HG03103 (cell line): ENCODE measurements at regions not wholly inside any gene's neighbourhood (a gene's known extent, or its start where the extent isn't known, plus 50 kb on each side); places are given as distances from the start of the nearest gene placed in this dataset.

ENCODE experiments used
- ATAC-seq: cut with Tn5 transposase; IDR thresholded peaks from one replicate; pipeline ENCODE4 v1.9.1; 2021; ENCODE audit warnings: low read depth; ENCODE audit not compliant: unreplicated experiment

DNA sequence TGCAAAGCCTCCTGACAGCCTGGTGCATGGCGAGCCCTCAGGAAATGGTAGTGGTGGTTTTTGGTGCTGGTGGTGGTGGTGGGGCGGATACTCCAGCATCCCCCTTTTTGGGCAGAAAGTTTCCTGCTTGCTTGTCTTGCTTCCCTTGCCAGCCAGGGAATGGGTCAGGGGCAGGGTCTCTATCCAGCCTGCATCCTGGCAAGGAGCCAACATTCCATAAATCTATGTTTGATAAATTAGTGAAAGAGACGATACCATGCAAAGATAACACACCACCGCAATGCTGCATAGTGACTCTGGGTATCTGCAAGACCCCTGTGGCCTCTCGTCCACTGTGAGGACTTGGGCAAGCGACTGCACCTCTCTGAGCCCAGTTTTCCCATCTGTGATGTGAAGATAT lies 246.2 kb downstream of the LRFN2 start:
- ATAC-seq = no peak

DNA sequence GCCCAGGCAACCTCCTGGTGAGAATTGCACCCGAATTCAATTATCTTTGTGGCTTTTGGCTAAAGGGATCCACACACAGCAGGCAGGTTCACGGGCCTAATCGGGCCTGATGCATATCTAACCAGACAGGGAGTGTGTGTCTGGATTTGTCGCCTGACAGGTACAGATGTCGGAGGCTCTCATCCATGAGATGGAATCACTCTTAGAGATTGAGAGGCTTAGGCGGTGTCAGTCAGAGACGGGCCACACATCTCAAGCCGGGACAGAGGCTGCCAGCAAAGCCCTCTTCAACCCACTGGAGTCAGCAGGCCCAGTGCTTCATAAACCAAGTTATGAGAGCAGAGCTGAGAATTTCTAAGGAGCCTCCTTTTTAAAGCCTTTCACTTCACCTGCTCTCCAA lies 247.0 kb downstream of the LRFN2 start:
- ATAC-seq = no peak

DNA sequence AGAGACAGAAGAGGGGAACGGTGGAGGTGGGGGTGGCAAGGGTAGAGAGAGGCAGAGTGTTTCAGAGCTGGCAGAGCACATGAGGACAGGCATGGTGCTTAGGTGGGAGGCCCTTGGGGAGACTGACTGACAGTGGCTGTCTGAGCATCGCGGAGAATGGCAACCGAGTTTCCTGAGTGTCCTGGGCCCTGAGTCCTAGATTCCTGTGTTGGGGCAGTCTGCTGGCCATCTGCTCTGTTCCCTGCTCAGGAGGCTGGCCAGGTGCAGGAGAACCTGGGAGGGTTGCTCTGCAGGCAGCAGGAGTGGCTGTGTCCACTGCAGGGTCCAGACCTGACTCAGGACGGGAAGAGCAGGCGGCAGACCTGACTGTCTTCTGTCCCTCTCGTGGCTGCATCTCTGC lies 248.9 kb downstream of the LRFN2 start:
- ATAC-seq = no peak

DNA sequence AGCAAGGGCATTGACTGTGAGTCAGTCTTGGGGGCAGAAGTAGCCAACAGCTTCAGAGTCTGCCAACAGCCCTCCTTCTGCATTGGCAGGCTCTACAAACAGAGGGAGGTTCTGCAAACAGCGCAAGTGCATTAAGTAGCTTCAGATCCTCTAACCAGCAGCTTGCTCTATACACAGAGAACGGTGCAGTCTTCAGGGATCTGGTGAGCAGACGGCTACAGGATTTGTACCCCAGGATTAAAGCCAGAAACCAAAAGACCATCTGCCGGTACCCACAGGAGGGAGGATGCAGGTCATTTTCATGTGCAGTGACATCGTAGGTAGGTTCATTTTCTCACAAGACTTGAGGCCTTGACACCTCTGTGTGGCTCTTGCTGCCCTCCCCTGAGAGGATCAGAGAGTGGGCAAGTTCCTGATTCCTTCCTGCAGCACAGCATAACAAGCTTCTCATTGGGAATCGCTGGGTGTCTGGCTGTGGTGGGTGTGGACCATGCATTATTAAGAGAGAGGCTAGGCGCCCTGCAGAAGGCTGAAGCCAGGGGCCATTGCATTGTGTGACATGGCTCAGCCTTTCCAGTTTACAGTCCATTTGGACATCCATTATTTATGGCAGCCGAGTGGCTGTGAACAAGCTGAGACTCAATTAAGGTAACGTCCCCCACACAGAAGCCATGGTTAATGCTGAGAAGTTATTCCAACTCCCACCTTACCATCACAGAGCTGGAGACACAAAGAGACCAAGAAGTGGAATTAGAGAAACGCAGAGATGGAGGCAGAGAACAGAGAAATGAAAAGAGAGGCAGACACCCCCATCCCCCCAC lies 250.0 kb downstream of the LRFN2 start:
- no peak for ATAC-seq

DNA sequence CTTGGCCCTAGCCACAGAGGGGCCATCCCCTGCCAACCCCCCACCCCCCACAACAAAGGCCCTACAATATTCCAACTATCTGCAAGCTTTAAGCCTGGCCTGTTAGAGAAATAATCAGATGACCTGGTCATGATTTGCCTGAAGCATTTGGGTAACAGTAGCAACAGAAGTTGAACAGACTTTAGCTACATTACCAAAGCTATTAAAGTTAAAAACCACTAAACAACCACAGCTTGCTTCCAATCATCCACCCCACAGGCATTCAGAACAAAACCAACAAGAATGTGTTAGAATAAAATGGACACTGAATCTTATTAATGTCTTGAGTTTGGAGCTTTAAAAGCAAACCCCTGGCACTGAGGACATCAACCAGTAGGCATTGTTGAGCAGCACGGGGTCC lies 250.9 kb downstream of the LRFN2 start:
- ATAC-seq = no peak

DNA sequence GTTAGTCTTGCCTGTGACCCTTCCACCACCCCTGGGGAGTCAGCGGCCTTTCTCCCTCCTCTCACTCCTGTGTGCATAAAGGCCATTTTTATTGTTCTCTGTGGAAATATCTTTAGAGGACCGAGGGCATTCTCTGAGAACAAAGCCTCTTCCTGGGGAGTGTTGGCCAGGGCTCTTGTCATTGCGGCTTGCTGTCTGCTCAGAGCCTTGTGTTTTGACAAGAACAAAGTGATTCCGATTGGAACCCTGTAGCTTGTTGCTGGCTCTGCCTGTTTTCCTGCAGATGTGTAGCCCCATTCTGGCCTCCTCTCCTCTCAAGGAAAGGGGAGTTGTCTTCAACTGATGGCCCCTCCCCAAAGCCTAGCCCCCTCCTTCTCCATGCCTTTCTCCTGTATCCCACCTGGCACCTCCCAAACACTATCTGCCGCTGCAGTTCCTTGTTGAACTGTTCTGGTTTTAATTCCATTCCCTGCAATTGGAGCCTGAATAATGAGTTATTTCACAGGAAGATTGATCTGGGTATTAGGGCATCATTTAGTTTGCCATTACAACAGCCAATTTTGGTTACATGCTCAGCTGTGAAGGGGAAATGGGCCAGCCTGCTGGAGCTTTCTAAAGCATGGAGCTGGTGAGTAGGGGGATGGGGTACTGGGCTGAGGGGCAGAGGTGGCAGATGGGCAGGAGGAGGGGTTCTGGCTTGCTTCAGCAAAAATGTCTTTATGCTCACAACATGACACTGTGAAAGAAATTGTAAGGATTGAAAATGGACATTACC lies 252.5 kb downstream of the LRFN2 start:
- ATAC-seq = no peak

DNA sequence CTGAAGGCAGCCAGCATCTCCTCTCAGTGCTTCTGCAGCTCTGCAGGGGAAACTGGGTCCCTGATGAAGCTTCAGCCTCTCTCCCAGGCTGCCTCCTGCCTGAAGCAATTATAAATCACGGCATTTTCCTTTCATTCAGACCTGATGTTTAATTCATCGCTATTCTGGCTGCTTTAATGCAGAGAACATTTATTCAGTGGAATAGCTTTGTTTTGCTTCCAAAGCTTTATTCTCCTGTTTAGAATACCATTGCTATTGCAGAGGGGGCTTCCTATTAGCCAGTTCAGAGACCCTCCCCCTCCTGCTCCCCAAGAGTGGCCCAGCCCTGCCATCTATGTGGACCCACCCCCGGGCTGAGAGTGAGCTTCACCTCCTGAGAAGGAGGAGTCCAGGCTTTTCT lies 255.6 kb downstream of the LRFN2 start:
- ATAC-seq = no peak

DNA sequence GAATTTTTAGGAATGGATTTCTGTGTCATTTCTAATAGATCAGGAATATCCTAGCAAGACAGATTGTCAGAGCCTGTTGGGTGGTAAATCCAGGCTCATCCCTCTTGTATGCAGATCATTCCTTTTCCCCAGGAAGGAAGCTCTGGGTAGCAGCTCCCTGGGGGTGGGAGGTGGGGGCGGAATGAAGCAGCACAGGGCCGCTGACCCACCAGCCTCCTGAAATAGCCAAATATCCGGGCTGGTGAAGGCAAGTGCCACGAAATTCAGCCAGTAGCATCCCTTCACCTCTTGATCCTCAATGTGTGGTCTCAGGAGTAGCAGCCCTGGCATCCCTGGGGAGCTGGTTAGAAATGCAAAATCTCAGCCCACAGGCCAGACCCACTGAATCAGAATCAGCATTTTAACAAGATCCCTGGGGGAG lies 256.9 kb downstream of the LRFN2 start:
- ATAC-seq = no peak

DNA sequence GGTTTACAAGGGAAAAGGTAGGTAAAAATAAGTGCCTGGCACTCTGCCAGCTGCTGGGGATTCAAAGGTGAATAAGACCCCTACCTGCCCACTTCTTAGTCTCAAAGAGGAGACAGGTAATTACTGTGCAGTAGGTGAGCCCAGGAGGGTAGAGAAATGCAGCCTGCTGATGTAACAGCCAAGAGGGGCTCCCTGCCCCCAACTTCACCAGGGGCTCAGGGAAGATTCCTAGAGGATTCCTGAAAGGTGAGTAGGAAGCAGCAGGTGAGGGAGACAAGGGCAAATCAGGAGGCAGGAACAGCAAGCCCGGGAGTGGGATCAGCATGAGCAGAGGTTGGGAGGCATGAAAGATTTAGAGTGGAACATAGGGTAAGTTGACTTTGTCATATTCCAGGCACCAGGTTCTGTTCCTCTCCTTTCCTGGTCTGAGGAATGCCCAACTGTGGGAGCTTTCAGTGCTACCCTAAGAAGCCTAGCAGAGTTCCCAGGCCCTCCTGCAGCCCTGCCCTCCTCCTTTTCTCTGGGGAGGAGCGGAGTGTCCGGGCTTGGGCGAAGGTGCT lies 258.1 kb downstream of the LRFN2 start:
- no peak for ATAC-seq

DNA sequence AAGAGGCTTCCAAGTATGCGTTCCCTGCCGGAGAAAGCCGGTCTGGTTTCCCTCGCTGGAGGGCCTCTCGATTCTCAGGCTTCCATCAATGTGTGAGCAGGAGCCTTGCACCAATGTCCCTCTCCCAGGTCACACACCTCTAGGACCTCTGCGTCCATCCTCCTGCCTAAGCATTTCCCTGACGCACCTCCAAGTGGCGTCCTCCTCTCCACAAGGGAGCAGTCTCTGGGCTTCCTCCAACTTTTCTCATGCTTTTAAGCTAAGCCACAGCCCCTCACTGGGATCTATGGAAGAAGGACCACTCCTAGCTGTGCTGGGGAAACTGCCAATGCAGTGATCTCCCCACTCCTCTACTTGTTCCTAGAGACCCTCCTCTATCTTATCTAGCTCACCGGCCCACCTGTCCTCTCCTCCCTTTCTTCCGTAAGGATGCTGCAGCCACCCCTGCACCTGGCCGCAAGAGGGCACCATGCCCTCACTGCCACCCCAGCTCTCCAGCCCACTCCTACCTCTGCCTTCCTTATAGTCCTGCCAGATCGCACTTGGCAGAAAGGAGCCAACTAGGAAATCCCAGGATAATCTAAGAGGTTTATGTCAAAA lies 258.7 kb downstream of the LRFN2 start:
- no peak for ATAC-seq

DNA sequence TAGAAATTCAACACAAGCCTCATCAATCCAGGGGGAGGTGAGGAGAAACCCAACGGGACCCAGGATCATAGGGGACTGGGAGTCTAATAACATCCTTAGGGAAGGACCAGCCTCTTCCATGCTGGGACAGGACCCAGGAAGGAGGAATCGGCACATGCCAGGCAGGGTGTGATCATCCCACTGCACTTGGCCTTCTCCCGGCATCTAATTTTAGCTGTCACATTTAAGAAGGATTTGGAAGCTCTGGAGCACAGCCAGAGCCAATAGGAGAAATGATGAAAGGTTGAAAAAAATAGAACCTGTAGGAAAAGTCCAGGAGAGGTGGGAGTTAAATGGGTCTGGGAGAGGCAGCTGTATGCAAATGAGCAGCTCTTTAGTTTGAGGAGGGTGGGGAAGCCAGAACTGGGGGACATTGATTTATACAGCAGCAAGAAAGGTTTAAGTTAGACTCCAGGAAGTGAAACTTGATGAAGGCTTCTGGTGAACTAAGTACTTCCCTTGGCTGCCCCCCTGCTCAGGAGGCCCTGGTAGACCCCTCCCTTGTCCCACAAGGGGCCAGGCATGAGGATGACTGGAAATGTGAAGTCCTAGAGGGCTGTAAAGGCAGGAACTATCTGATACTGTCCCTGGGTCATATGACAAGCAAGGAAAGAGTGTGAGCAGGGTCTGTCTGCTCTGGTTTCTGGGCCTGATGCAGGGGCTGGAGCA lies 260.3 kb downstream of the LRFN2 start:
- no peak for ATAC-seq

DNA sequence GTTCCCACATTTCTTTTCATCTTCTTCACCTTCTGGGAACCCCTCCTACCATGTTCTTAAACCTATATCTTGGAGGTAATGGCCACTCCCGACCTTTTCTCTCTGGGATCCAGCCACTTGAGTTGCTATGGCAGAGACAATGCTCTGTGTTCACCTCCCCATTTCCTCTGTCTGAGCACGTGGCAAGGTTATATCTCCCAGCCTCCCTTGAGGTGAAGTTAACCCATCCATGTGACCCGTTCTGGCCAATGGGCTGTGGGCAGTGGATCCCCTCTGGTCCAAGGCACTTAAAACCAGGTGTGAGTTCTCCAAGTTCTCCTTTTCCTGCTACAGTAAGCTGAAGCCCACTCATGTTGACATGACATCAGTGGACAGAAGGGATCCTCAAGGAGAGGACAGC lies 261.4 kb downstream of the LRFN2 start:
- ATAC-seq = no peak

DNA sequence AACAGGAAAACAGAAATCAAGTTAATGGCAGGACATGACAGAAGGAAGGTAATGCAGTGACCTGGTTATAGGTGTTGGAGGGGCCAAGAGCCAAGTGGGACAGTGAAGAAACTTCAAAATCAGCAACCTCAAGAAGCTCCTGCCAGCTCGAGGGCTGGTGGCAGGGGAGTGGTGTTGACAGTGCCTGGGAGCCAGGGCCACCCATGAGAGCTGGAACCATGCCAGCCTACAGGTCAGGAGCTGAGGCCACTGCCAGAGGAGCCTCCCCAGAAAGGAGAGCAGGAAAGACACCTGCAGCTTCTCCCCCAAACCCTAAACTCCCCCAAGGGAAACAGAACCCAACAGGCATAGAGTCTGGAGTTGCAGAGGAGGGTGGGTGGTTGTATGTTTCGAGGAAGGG lies 262.1 kb downstream of the LRFN2 start:
- no peak for ATAC-seq

DNA sequence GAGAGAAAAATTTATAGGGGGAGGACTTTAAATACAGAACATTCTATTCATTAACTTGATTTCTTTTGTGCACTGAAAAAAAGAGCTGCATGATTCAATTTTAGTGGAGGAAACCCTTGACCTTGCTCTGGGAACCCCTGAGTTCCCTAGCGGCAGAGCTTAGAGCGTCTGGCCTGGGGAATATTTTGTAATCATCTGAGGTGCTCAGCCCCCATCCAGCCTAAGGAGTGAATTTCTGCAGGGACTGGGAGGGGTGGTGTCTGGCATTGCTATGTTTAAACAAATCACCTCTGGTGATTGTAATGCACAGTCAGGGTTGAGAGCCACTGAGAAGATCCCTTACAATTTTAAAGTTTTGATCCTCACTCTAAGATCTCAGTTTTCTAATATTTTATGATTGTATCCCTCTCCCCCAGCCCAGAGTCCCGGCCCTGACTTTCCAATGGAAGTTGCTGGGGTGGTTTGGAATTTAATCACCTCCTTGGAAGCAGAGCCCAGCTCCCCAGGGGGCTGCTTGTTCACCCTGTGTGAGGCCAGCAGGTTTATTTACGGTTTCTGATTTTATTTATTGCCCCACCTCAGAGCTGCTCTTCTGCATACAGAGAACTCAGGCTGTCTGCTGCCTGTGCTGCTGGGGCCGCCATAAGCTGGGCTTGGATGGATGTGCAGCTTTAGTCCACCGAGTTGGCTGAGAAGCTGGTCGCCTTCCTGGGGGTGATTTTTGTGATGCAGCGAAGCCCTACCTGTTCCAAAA lies 263.1 kb downstream of the LRFN2 start:
- no peak for ATAC-seq

DNA sequence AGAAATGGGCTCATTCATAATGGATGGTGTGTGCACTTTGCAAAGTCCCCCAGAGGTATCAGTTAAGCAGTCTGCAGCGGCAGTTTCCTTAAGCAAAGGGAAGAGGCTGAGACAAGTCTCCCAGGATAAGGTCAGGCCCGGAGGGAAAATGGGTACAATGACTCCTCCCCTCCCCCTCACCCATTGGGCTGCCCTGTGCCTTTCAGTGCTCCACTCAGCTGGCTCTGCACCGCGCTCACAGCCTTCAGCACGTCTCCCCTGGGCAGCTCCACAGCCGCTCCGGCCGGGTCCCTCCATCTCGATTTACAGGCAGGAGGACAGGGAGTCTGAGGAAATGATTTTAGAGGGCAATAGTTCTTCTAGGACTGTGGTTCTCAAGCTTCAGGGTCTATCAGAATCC lies 264.8 kb downstream of the LRFN2 start:
- no peak for ATAC-seq

DNA sequence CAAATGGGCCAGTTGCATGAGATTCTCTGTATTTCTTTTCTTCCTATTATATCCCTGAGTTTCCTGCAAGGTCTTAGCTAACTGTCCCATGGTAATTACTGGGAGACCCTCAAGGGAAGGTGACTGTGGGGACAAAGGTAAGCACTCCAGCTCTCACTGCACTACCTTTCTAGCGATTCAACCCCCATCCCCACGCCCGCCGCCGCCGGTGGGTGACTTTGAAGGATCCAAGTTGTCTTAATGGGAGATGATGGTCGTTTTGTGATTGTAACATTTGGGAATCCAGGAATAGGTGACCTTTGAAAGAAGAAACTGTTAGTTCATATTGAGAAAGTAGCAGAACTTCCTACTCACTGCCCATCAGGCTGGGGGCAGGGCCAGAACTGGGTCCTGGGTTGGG lies 265.5 kb downstream of the LRFN2 start:
- no peak for ATAC-seq

DNA sequence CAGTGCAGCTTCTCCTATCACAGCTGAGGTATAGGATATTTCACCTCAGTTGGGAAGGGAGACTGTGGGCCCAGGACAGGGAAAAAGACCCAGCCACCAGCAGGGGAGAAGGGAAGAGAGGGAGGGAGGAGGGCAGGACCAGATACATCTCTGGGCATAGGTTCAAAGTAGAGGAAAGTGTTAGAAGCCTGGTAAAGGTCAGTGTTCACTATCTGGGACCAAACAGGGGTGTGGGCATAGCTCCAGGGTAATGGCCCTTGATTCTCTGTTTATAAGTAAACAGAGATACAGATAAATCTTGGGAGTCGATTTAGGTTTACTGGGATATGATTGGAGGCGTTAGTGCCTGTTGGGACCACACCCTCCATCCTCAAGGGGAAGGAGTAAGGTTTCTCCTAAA lies 266.2 kb downstream of the LRFN2 start:
- ATAC-seq = no peak

DNA sequence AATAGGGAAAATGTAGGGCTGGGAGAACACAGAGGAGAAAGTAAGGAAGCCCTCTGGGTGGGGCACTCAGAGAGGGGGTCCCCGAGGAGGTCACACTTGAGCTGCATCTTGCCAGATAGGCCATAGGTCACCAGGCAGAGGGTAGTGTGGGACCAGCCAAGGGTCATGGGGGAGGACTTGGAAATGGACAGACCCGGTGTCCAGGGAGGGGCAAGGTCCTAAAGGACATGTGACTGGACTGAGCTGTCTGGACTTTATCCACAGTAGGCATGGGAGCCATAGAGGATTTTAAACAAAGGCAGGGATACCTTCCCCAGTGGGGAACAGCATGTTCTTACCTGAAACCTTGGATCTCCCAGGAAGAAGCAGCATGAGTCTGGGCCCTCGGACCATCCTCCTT lies 266.7 kb downstream of the LRFN2 start:
- no peak for ATAC-seq

DNA sequence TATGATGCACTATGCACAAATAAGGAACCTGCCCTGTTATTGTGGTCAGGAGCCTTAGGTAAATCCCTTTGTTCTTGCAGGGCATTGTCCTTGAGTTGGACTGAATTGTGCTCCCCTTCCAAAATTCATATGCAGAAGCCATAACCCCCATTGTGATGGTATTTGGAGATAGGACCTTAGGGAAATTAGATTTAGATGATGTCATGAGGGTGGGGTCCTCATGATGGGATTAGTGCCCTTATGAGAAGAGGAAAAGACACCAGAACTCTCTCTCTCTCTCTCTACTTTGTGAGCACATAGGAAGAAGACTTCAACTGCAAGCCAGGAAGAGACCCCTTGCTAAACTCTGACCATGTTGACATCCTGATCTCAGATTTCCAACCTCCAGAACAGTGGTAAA lies 268.0 kb downstream of the LRFN2 start:
- ATAC-seq = no peak

DNA sequence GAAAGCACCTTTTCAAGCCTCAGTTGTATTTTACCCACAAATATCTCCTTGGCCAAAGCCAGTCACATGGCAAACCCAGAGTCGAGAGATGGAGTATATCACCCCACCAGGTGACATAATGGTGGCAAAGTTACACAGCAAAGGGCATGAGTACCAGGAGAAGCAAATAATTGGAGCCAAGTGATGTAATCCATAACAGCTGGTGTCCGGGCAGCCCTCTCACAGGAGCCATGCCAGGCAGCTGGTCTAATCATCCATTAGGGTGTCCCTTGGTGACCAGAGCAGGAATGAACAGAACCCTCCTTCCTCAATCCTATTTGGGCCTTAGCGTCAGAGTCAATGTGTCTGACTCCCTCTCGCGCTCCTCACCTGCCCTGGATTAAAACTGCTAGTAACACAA lies 272.1 kb downstream of the LRFN2 start:
- ATAC-seq = no peak
